Ovary (tissue), 3 donors: ENCODE measurements at regions not wholly inside any gene's neighbourhood (a gene's known extent, or its start where the extent isn't known, plus 50 kb on each side); places are given as distances from the start of the nearest gene placed in this dataset.

ENCODE experiments used
- EP300 ChIP-seq: sonication (generic); formaldehyde crosslinking; IDR thresholded peaks from one replicate; pipeline ENCODE4 v1.6.1; 2017; ENCODE audit warnings: antibody characterized with exemption
- POLR2A ChIP-seq: fragments of 450-650 bp; IDR thresholded peaks from one replicate; pipeline ENCODE4 v1.6.1; 2017; ENCODE audit warnings: antibody characterized with exemption, mild to moderate bottlenecking, moderate library complexity
- TF ChIP-seq, protein P1 (sequence below), 3 donors: fragments of 450-650 bp in 2 of 3; fragments of 200-600 bp in 1 of 3; IDR thresholded peaks; one replicate each; pipeline versions ENCODE4 v1.5.1 to v1.8.0; 2016 to 2022; ENCODE audit warnings: antibody characterized with exemption in 3 of 3, mild to moderate bottlenecking in 1 of 3
- donor health status: DM: no; HTN: no; CAD: no.

DNA sequence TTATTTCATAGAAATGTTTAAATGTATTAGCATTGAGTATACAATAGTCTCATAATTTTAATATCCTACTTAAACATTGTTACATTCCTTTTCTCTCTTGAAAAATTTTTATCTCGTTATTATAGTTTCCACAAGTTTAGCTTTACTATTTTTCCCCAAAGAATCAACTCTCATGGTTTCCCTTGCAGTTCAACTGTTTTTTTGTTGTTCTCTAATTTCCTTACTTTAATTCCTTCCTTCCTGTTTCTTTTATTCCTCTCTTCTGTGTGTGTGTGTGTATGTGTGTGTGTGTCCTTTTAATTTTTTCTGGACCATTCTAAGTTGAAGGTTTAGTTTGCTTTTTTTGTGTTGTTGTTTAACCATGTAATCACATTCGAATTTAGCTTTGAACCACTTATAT, 171.1 kb downstream of the GASK1B start:
- TF ChIP-seq, protein P1, sequence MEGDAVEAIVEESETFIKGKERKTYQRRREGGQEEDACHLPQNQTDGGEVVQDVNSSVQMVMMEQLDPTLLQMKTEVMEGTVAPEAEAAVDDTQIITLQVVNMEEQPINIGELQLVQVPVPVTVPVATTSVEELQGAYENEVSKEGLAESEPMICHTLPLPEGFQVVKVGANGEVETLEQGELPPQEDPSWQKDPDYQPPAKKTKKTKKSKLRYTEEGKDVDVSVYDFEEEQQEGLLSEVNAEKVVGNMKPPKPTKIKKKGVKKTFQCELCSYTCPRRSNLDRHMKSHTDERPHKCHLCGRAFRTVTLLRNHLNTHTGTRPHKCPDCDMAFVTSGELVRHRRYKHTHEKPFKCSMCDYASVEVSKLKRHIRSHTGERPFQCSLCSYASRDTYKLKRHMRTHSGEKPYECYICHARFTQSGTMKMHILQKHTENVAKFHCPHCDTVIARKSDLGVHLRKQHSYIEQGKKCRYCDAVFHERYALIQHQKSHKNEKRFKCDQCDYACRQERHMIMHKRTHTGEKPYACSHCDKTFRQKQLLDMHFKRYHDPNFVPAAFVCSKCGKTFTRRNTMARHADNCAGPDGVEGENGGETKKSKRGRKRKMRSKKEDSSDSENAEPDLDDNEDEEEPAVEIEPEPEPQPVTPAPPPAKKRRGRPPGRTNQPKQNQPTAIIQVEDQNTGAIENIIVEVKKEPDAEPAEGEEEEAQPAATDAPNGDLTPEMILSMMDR (IDR thresholded peaks at IDR 0.05) = no peak
- TF ChIP-seq EP300 (no peak), POLR2A (no peak)
